Effector memory CD8-positive, alpha-beta T cell (primary cell): ENCODE measurements at regions not wholly inside any gene's neighbourhood (a gene's known extent, or its start where the extent isn't known, plus 50 kb on each side); places are given as distances from the start of the nearest gene placed in this dataset.
"Not testable (repeated sequence)": the region's sequence is repeated elsewhere in the genome, so short reads cannot be mapped to it uniquely, and the experiment has no call there.

ENCODE experiments used
- ATAC-seq: fragments of 150-1000 bp; cut with Tn5 transposase; replicated peaks from 2 replicates; pipeline ENCODE4 v1.10.0; 2021; ENCODE audit warnings: mild to moderate bottlenecking, moderate library complexity
- DNase-seq, 3 experiments: peaks; one replicate each; pipeline ENCODE4 v3.0.0; 2021
- H3K27ac Mint-ChIP-seq, 2 donors: one replicate each; pipeline ENCODE4 v1.8.0; 2022; ENCODE audit warnings: mild to moderate bottlenecking in 2 of 2, mixed read lengths in 2 of 2, moderate library complexity in 2 of 2
- H3K27me3 Mint-ChIP-seq, 2 donors: one replicate each; pipeline ENCODE4 v1.8.0; 2022; ENCODE audit warnings: mixed read lengths in 2 of 2
- H3K36me3 Mint-ChIP-seq: one replicate; pipeline ENCODE4 v1.8.0; 2022; ENCODE audit warnings: mild to moderate bottlenecking, moderate library complexity, mixed read lengths; ENCODE audit not compliant: insufficient read depth
- H3K4me1 Mint-ChIP-seq, 2 donors: one replicate each; pipeline ENCODE4 v1.8.0; 2022; ENCODE audit warnings: low read depth in 2 of 2, mixed read lengths in 2 of 2
- H3K4me3 Mint-ChIP-seq, 2 donors: one replicate each; pipeline ENCODE4 v1.8.0; 2022; ENCODE audit warnings: mild to moderate bottlenecking in 2 of 2, mixed read lengths in 2 of 2, moderate library complexity in 2 of 2
- H3K9me3 Mint-ChIP-seq, 2 donors: one replicate each; pipeline ENCODE4 v1.8.0; 2022; ENCODE audit warnings: mixed read lengths in 2 of 2

DNA sequence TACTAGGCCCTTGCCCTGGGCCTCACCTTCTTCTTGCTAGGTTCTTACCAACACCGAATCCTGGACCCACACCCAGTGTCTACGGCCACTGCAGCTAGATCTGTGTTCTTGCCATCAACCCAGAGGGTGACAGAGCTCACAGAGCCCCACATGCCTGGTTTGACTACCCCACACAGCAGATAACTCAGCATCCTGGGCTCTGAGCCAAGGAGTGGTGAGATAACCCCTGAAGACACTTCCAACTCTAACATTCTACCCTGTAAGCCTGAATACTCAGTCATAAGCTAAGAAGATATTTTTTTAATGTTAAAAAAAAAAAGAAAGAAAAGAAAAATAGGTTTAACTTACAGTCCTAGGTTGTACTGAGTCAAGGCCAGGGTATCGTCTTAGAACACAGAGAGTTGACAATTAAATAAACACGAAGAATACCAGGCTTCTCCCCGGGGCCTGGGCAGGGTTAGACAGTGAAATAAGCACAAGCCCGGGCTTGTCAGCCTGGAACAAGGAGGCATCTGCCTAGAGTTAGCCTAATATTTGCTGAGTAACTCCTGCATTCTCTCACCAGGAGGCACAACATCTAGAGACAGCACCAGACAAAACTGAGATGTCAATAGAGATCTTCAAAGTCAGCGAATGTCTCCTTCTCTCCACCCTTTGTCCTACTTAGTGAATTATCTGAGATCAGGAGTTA, 556.5 kb upstream of the LRRN3 start:
- Mint-ChIP-seq H3K27me3 (no peaks in the 10 kb centered on the region), H3K36me3 (no peaks in the 10 kb centered on the region), H3K4me3 (no peak overlapping the region), H3K4me1 (no peaks in the 10 kb centered on the region), H3K27ac (no peak overlapping the region), H3K9me3 (peaks cover 0 to 18% of the 10 kb centered on the region in 2 donors)
- DNase-seq = no peak
- ATAC-seq = no peak

DNA sequence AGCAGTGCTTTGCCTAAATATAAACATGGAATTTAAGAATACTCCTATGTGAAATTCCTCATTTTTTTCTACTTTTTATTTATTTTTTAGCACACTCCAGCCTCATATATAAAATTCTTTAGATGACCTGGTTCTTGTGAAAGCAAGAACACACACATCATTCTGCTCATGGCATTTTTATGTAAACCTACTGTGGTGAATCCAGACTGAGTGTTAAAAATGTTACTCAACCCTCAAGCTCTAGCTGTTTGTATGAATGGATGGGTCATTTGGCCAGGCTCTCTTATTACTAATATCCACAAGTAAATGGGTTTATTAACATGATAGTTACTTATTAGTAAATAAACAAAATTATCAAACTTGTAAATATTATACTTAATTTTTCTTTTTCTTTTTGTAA, 551.7 kb upstream of the LRRN3 start:
- Mint-ChIP-seq H3K4me3 (no peak overlapping the region), H3K9me3 (peaks cover 5 to 26% of the 10 kb centered on the region in 2 donors), H3K27ac (no peak overlapping the region), H3K27me3 (no peaks in the 10 kb centered on the region), H3K36me3 (no peaks in the 10 kb centered on the region), H3K4me1 (no peaks in the 10 kb centered on the region)
- ATAC-seq (no peak), DNase-seq (no peak)

DNA sequence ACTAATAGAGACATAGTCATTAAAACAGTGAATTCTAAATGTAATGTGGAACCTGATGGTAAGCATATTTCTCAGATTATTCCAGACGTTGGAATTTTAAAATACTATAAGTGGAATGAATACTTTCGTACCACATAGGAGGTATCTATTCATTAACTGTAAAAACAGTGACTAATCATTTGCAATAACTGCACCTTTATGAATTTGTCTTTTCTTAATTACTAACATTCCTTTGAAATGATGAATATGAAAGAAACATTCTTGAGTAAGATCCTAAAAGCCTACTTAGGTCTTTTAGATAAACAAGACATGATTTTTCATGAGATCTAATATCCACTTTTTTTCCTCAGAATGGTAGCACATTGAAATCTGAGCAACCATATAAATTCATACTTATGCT, 549.0 kb upstream of the LRRN3 start:
- ATAC-seq (no peak), DNase-seq (no peak)
- Mint-ChIP-seq H3K27me3 (no peaks in the 10 kb centered on the region), H3K4me3 (no peak overlapping the region), H3K36me3 (no peaks in the 10 kb centered on the region), H3K9me3 (peaks cover 5 to 24% of the 10 kb centered on the region in 2 donors), H3K27ac (no peak overlapping the region), H3K4me1 (no peaks in the 10 kb centered on the region)

DNA sequence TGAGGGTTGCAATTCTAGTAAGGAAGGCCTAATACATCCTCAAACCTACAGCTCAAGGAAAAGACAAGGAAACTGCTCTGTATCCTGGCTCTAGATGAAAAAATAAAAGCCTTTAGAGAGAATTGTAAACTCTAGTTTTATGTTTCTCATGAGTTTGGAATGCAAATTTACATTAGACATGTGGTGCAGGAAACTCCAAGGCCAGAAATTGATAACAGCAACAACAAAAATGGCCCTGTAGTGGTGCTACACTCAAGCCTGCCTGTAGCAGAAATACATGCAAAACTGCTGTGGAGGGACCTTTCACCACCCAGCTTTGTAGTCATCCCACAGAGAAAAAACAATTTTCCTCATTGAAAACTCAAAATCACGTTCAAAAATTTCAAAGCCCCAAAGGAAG, 546.7 kb upstream of the LRRN3 start:
- Mint-ChIP-seq H3K27me3 (no peaks in the 10 kb centered on the region), H3K36me3 (no peaks in the 10 kb centered on the region), H3K4me3 (no peak overlapping the region), H3K27ac (no peak overlapping the region), H3K9me3 (peaks cover 5 to 19% of the 10 kb centered on the region in 2 donors), H3K4me1 (no peaks in the 10 kb centered on the region)
- DNase-seq (no peak), ATAC-seq (no peak)

DNA sequence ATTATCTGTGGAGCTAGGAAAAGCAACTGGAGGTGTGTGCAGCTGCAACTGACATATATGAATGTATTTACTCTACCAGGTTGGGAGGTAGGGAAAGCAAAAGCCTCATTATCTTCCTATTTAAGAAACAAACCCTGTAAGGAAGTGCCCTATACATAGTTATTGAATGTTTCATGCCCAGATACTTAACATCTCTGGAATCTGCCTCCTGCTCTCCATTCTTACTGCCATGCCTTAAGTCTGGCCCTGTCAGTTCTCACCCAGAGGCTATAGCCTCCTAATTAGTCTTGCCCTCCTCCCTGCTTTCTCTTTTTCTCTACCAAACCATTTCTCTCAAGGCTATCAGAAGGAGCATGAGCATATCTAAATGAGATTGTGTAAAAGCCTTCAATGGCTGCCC, 542.6 kb upstream of the LRRN3 start:
- no peak overlapping the region for H3K4me3 Mint-ChIP-seq
- ATAC-seq (no peak), DNase-seq (no peak)
- no peaks in the 10 kb centered on the region for H3K27me3 Mint-ChIP-seq
- no peaks in the 10 kb centered on the region for H3K4me1 Mint-ChIP-seq
- no peak overlapping the region for H3K27ac Mint-ChIP-seq
- H3K9me3 Mint-ChIP-seq = peaks cover 8 to 23% of the 10 kb centered on the region in 2 donors
- no peaks in the 10 kb centered on the region for H3K36me3 Mint-ChIP-seq

GRCh38 chr7:110557136-110557535, 533.8 kb upstream of the LRRN3 start:
- no peak for ATAC-seq
- no peak for DNase-seq
- Mint-ChIP-seq H3K36me3 (no peaks in the 10 kb centered on the region), H3K4me3 (no peak overlapping the region), H3K9me3 (peaks cover 5 to 14% of the 10 kb centered on the region in 2 donors), H3K4me1 (no peaks in the 10 kb centered on the region), H3K27me3 (no peaks in the 10 kb centered on the region), H3K27ac (no peak overlapping the region)

- not testable (repeated sequence) for H3K4me1 Mint-ChIP-seq, H3K9me3 Mint-ChIP-seq, H3K36me3 Mint-ChIP-seq, DNase-seq, ATAC-seq, H3K4me3 Mint-ChIP-seq, H3K27ac Mint-ChIP-seq, H3K27me3 Mint-ChIP-seq
Observed at GRCh38 chr7:110563286-110563685, 527.6 kb upstream of the LRRN3 start.

DNA sequence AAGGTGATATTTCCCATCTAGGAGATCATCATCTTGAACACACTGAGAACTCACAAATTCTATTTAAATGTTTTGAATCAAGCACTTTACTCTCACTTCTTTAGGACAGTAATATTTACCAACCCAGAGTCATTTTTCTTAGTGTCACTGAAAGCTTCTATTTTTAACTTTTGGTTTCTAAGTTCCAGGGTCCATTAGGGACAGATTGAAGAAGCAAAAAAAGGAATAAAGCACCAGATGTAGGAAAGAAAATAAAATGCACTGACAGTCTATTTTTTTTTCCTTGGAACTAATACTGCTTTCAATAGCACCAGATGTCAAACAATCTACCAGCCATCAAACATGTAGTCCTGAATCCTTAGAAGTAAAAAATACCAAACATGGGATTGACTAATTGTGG, 526.7 kb upstream of the LRRN3 start:
- Mint-ChIP-seq H3K27ac (no peak overlapping the region), H3K9me3 (peaks cover 0 to 1% of the 10 kb centered on the region in 2 donors)

GRCh38 chr7:110568388-110568787, 522.5 kb upstream of the LRRN3 start:
- Mint-ChIP-seq H3K36me3 (no peaks in the 10 kb centered on the region), H3K4me3 (no peak overlapping the region), H3K4me1 (no peaks in the 10 kb centered on the region), H3K27ac (no peak overlapping the region), H3K27me3 (no peaks in the 10 kb centered on the region), H3K9me3 (no peaks in the 10 kb centered on the region)
- DNase-seq (no peak), ATAC-seq (no peak)

More for the DNA sequence above, 526.7 kb upstream of the LRRN3 start:
- no peak for DNase-seq
- Mint-ChIP-seq H3K4me1 (no peaks in the 10 kb centered on the region), H3K27me3 (no peaks in the 10 kb centered on the region), H3K36me3 (no peaks in the 10 kb centered on the region), H3K4me3 (no peak overlapping the region)
- ATAC-seq = no peak

DNA sequence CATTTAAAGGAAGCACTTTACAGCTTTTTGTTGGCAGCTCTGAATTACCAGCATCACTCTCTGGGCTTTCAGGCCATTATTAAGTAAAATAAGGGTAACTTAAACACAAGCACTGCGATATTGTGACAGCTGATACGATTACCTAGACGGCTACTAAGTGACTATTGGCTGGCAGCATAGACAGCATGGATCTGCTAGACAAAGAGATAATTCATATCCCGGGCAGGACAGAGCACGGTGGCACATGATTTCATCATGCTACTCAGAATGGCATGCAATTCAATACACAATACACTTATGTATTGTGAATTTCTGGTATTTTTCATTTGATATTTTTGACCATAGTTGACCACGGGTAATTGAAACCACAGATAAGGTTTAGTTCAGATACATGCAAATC, 522.0 kb upstream of the LRRN3 start:
- Mint-ChIP-seq H3K9me3 (no peaks in the 10 kb centered on the region), H3K4me3 (no peak overlapping the region), H3K27ac (no peak overlapping the region), H3K27me3 (no peaks in the 10 kb centered on the region), H3K4me1 (no peaks in the 10 kb centered on the region), H3K36me3 (no peaks in the 10 kb centered on the region)
- no peak for ATAC-seq
- DNase-seq = no peak

DNA sequence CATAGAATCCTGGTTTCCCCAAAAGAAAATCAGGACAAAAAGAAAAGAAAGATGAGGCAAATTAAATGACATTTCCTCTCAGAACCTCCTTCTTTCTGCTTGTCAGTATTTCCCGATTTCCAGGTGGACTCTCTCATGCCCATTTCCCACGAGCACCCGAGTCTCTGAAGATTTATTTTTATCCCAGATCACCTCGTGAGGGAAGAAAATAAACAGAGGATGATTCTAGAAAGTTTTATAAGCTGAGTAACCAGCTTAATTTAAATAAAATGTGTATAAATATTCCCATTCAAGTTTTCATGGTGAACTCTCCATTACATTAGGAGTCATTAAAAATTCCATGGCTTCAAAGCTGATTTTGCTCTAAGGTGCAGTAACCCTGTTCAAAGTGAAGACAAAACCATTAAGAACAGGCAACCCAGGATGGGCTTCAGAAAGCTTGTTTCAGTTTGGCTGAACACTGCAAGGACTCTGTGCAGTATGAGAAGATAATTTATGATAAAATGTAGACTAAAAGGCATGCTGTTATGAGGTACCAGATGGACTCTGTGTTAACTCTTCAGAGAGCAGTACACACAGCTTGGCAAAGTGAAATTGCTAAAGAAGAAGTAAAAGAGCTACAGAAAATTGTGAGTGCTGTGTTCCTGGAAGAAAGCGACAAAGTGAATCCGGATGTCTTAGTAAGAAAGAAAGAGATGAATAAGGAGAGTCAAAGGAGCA, 521.3 kb upstream of the LRRN3 start:
- ATAC-seq = no peak
- Mint-ChIP-seq H3K27me3 (no peaks in the 10 kb centered on the region), H3K4me1 (no peaks in the 10 kb centered on the region), H3K9me3 (no peaks in the 10 kb centered on the region), H3K27ac (no peak overlapping the region), H3K36me3 (no peaks in the 10 kb centered on the region), H3K4me3 (no peak overlapping the region)
- no peak for DNase-seq

DNA sequence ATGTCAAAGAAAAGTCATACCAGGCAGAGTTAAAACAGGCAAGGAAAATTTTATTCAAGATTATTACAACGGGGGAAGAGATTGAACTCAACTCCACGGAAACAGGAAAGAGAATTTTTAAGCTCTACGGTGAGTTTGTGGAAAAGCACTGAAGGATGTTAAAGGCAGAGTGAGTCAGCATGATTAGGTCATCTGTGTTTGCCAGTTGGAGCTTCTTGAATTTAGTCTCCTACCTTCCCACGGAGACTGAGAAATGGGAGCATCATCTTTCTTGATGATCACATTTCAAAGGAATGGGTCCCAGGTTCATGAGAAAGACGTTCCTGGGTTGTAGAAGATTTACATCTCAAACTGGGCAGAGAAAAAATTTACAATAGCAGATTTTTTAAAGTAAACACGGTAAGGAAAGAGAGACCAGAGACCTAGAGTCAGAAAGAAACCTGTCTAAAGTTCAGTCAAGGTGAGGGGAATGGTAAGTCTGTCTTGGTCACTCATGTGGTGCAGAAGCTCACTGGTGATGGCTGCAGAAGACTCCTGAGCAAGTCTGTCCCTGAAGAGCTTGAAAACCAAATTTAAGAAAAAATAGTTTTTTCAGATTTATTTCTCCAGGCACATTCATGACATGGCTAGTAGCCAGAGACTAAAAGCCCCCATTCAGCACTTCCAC, 516.9 kb upstream of the LRRN3 start:
- H3K36me3 Mint-ChIP-seq = no peaks in the 10 kb centered on the region
- H3K27ac Mint-ChIP-seq = no peak overlapping the region
- H3K9me3 Mint-ChIP-seq = peaks cover 0 to 10% of the 10 kb centered on the region in 2 donors
- H3K4me3 Mint-ChIP-seq = no peak overlapping the region
- no peaks in the 10 kb centered on the region for H3K27me3 Mint-ChIP-seq
- ATAC-seq (no peak), DNase-seq (no peak)
- H3K4me1 Mint-ChIP-seq = no peaks in the 10 kb centered on the region

DNA sequence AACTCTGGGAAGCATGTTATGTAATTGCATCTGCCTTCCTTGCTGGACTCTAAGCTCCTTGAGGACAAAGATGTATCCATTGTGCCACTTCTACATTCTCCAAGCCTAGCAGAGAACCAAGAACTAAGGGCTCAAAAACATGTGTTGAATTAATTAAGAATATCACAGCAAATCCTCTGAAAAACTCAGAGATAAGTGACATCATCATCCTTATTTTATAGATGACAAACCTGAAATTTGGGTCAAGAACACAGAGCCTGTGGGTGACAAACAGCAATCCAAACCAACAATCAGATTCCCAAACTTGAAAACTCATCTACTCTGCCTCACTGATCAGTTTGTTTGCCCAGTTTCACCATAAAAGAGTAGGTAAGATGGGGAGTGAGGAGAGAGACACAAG, 503.6 kb upstream of the LRRN3 start:
- ATAC-seq (no peak), DNase-seq (no peak)
- no peaks in the 10 kb centered on the region for H3K4me1 Mint-ChIP-seq
- H3K36me3 Mint-ChIP-seq = no peaks in the 10 kb centered on the region
- H3K27ac Mint-ChIP-seq = no peak overlapping the region
- no peak overlapping the region for H3K4me3 Mint-ChIP-seq
- H3K27me3 Mint-ChIP-seq = no peaks in the 10 kb centered on the region
- H3K9me3 Mint-ChIP-seq = peaks cover 0 to 1% of the 10 kb centered on the region in 2 donors

GRCh38 chr7:110590415-110590814, 500.5 kb upstream of the LRRN3 start:
- H3K27me3 Mint-ChIP-seq = no peaks in the 10 kb centered on the region
- H3K9me3 Mint-ChIP-seq = no peaks in the 10 kb centered on the region
- no peak overlapping the region for H3K4me3 Mint-ChIP-seq
- no peaks in the 10 kb centered on the region for H3K4me1 Mint-ChIP-seq
- H3K27ac Mint-ChIP-seq = no peak overlapping the region
- H3K36me3 Mint-ChIP-seq = no peaks in the 10 kb centered on the region
- DNase-seq (no peak), ATAC-seq (no peak)
